GM12891 (cell line): ENCODE measurements at regions not wholly inside any gene's neighbourhood (a gene's known extent, or its start where the extent isn't known, plus 50 kb on each side); places are given as distances from the start of the nearest gene placed in this dataset.

Experiments
- PAX5 ChIP-seq: IDR thresholded peaks from 2 replicates; pipeline ENCODE4 v1.6.1; 2011; ENCODE audit warnings: low read length, moderate library complexity, mild to moderate bottlenecking; ENCODE audit not compliant: insufficient read depth, severe bottlenecking
- POLR2A ChIP-seq: IDR thresholded peaks from 2 replicates; pipeline ENCODE4 v1.6.1; 2011; ENCODE audit warnings: low read depth, low read length, control low read depth
- POLR2AphosphoS5 ChIP-seq: IDR thresholded peaks from 2 replicates; pipeline ENCODE4 v1.6.1; 2011; ENCODE audit warnings: low read depth, low read length, control low read depth
- POU2F2 ChIP-seq: IDR thresholded peaks from 2 replicates; pipeline ENCODE4 v1.6.1; 2011; ENCODE audit warnings: low read depth, mild to moderate bottlenecking, control low read depth, low read length, moderate library complexity
- TAF1 ChIP-seq: IDR thresholded peaks from 2 replicates; pipeline ENCODE4 v1.6.1; 2011; ENCODE audit warnings: low read depth, low read length, control low read depth

DNA sequence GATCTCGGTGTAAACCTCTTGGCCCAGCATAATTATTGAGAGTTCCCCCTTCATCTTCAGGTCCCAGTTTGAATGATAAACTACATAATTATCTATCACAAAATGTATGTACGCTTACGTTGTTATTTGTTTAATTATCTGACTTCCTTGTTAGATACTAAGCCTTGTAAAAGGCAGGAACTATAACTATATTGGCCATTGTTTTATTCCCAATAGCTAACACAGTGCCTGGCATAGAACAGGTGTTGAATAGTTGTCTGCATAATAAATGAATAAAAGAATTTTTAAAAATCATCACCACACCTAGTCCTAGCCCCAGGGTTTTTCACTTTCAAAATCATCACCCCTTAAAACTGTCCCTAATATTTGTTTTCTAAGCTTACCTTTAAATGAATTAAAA lies 207.9 kb downstream of the MREG start:
- TF ChIP-seq POLR2A, result no peak
- no peak for TF ChIP-seq POLR2AphosphoS5
- no peak for TF ChIP-seq POU2F2
- TF ChIP-seq TAF1, result no peak
- TF ChIP-seq PAX5, result no peak
